Liver (tissue), 3 donors: ENCODE measurements at regions not wholly inside any gene's neighbourhood (a gene's known extent, or its start where the extent isn't known, plus 50 kb on each side); places are given as distances from the start of the nearest gene placed in this dataset.

Experiments
- CTCF ChIP-seq: fragments of 150-350 bp; IDR thresholded peaks from 2 replicates; pipeline ENCODE4 v1.5.1; 2017; ENCODE audit warnings: improper control_type of control experiment, low read depth, low read length; ENCODE audit not compliant: missing input control
- MAX ChIP-seq: IDR thresholded peaks from 2 replicates; pipeline ENCODE4 v1.6.1; 2016; ENCODE audit warnings: antibody characterized with exemption
- RAD21 ChIP-seq, 2 donors: IDR thresholded peaks; 2 replicates each; pipeline ENCODE4 v1.6.1; 2016; ENCODE audit warnings: antibody characterized with exemption in 2 of 2, mild to moderate bottlenecking in 2 of 2
- YY1 ChIP-seq: IDR thresholded peaks from 2 replicates; pipeline ENCODE4 v1.6.1; 2016; ENCODE audit warnings: antibody characterized with exemption, mild to moderate bottlenecking
- donor health status: healthy.
- donor health status: healthy.

GRCh38 chr2:217160978-217161973, 301.4 kb upstream of the TNP1 start:
- no peak for TF ChIP-seq CTCF
- no peak for TF ChIP-seq YY1
- TF ChIP-seq RAD21 (IDR thresholded peaks at IDR 0.05) = no peak
- no peak for TF ChIP-seq MAX
